GM12874 (cell line): ENCODE measurements at regions not wholly inside any gene's neighbourhood (a gene's known extent, or its start where the extent isn't known, plus 50 kb on each side); places are given as distances from the start of the nearest gene placed in this dataset.

Source experiments
- TF ChIP-seq, protein P1 (sequence below): IDR thresholded peaks from 2 replicates; pipeline ENCODE4 v1.5.1; 2011; ENCODE audit warnings: low read depth, mild to moderate bottlenecking, control low read depth, low read length, moderate library complexity; ENCODE audit not compliant: insufficient read depth

DNA sequence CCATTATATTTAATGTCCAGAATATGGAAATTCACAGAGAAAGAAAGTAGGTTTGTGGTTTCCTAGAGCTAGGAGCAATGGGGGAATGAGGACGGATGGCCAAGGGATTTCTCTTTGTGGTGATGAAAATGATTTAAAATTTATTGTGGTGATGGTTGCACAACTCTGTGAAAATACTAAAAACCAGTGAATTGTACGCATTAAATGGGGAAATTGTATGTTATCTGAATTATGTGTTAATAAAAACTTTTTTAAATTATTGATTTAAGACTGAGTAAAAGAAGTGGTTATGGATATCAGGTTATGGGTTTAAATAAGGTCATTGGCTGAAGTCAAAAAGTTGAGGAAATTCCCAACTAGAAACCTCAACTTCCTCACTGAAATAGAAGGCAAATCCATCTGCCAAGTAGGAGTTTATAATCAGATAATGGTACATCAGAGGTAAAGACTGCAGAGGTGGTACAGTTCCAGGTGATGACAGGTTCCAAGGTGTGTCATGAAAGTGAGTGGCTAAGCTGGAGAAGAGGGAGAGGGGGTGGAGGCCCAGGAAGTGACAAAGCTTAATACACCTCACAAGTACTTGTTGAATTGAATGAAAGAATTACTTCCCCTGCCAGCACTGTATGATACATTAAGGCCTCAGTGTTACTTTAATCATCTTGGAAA, 68.9 kb upstream of the CCDC71L start:
- TF ChIP-seq, protein P1, sequence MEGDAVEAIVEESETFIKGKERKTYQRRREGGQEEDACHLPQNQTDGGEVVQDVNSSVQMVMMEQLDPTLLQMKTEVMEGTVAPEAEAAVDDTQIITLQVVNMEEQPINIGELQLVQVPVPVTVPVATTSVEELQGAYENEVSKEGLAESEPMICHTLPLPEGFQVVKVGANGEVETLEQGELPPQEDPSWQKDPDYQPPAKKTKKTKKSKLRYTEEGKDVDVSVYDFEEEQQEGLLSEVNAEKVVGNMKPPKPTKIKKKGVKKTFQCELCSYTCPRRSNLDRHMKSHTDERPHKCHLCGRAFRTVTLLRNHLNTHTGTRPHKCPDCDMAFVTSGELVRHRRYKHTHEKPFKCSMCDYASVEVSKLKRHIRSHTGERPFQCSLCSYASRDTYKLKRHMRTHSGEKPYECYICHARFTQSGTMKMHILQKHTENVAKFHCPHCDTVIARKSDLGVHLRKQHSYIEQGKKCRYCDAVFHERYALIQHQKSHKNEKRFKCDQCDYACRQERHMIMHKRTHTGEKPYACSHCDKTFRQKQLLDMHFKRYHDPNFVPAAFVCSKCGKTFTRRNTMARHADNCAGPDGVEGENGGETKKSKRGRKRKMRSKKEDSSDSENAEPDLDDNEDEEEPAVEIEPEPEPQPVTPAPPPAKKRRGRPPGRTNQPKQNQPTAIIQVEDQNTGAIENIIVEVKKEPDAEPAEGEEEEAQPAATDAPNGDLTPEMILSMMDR = no peak

DNA sequence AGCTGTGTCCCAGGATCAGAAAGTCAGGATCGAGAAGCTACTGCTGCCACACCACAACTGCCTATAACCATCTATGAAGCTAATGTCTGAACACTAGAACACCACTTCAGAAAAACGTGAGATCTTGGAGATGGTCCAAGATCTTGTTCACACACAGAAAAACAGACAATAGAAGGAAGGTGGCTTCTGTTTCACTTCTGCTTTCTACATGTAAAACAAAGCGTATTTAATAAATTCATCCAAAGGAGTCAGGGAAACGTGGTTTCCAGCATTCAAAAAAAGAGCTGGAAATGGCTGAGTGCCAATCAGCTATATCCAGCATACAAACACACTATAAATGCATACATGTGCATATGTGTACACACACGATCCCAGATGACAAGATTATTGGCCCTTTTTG, 70.2 kb upstream of the CCDC71L start:
- TF ChIP-seq, protein P1 = no peak

GRCh38 chr7:106731646-106732444, 70.9 kb upstream of the CCDC71L start:
- TF ChIP-seq, protein P1 = no peak

- TF ChIP-seq, protein P1 = no peak
Measured at GRCh38 chr7:106735637-106736036, 74.7 kb upstream of the CCDC71L start.

GRCh38 chr7:106736123-106736507, 75.2 kb upstream of the CCDC71L start:
- TF ChIP-seq, protein P1 = no peak

DNA sequence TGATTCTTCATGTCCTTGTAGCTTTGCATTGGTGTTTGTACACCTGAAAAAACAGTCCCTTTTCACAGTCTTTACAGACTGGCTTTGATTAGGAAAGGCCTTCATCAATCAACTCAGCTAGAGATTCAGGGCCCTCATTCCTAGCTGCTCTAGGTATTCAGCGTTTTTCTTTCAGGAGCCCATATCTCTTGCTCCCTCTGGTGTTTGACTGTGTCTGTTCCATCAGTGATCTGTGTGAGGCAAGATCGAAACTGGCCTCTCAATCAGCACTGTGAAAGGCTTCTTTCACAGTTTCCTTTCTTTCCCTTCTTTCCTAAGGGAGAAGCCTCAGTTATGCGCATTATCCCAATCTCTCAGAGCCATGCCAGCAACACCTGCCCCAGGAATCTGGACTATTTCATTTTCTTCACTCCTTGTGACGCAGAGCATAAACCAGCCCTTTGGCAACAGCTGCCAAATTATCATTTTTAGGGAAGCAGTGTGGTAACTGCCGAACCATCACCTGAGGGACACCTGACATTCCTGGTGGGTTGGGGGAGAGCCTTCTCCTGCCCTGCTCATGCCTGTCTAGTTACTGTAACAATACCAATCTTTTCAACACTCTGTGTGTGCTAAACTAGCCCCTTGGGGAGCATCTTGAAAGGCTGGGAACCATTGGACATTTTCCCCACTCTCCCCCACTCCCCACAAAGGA, 75.7 kb upstream of the CCDC71L start:
- TF ChIP-seq, protein P1 = peak; percentile 63

DNA sequence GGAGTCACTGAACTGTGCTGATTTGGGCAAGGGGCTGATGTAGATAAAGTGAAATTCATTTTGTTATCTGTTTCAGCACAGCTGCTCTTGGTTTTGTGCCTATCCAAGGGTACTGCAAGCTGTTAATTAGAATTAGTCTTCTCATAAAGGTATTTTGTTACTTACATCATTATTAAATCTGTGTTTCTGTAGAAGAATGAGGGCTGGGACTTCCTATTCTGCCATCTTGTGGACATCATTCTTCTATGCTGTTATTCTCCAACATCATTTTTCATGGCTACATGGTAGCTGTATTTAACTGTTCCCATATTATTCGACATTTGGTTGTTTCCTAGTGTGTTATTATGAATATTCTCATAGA, 76.2 kb upstream of the CCDC71L start:
- TF ChIP-seq, protein P1 = no peak
